Fibroblast of skin of scalp (primary cell): ENCODE measurements at regions not wholly inside any gene's neighbourhood (a gene's known extent, or its start where the extent isn't known, plus 50 kb on each side); places are given as distances from the start of the nearest gene placed in this dataset.
"Not testable (repeated sequence)": the region's sequence is repeated elsewhere in the genome, so short reads cannot be mapped to it uniquely, and the experiment has no call there.

Experiments used
- DNase-seq: peaks from one replicate; pipeline ENCODE4 v3.0.0-alpha.2; 2013

DNA sequence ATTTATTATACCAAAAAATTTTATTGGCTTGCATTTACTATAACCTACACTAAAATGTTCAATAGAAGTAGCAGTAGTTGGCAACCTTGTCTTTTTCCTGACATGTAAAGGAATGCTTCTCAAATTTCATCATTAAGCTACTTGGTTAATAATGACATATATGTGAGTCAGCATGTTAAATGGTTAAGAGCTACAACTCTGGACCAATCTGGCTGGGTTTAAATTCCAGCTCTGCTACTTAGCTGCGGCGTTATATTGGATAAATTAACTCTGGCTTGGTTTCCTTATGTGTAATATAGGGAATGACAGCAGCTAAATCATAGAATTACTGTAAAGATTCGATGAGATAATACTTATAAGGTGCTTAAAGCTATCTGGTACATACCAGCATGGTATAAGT is 53.7 kb upstream of the OTOGL start:
- DNase-seq = peak; percentile 85

DNA sequence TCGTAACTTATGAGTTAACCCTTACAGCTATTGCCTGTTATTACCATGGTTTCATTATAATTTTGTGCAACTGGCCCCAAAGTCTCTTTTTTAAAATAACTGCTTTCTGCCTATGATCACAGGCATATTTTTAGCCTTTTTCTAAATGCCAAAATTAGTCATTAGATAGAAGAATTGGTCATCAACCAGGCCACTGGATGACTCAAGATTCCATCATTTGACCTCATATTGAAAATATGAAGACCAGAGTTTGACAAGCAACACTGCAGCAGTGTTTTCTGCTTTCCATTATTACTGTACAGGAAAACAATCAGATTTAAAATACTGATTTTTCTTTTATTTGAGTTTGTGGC is 54.7 kb upstream of the OTOGL start:
- peak; percentile 95 for DNase-seq

DNA sequence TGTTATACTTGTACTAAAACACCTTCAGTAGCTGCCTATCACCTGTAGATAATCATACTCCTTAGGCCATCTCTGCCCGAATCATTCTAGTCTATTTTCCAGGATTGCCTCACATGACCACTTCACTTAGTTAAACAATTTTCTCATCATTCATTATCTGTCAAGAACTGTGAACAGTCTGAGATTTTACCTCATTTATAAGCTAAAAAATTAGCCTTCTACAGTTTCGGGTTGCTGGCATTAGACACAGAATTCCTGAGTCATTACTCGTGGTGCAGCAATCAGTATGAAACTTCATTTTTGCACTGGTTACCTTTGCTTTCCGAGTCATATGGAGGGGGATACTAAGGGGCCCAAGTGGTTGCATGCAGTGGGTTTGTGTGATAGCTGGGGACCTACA is 57.6 kb upstream of the OTOGL start:
- DNase-seq = peak; percentile 86

DNA sequence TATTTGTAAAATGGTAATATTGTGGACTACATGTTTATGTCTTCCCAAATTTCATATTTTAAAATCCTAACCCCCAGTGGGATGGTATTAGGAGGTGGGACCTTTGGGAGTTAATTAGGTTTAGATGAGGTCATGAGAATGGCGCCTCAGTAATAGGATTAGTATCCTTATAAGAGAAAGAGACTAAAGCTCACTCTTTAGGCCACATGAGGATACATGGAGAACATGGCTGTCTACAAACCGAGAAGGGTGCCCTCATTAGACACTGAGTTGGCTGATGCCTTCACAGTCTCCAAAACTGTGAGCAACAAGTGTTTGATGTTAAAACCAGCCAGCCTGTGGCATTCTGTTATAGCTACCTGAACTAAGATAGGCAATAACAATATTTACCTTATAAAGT is 58.3 kb upstream of the OTOGL start:
- DNase-seq = peak; percentile 23

DNA sequence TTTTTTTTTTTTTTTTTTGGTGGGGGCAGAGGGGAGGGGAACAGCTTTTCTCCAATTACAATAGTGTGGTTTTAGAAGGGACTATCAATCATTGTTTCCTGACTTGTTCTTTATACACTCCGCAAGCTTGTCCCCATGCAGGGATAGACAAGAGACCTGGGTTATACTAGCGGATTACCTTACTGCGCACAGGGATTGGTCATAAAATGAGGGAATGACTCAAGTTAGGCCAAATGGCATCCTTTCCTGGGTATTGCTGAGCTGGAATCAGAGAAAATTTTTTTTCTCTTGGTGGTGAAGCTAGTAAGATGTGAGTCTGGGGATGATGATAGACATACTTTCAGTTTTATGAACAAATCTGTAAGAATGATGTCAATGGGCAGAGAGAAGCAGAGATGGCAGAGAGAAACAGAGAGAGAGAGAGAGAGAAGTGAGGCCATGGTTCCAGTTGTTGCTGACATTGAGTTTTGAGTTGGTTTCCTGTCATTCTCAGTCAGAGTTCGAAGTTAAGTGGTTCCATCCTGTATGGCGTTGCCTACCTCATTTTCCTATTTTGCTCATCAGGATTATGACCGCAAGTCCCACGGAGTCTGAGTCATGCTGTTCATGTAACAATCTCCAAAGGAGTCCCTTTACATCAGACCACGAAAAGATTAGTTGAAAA is 59.1 kb upstream of the OTOGL start:
- DNase-seq = peak; percentile 42

DNA sequence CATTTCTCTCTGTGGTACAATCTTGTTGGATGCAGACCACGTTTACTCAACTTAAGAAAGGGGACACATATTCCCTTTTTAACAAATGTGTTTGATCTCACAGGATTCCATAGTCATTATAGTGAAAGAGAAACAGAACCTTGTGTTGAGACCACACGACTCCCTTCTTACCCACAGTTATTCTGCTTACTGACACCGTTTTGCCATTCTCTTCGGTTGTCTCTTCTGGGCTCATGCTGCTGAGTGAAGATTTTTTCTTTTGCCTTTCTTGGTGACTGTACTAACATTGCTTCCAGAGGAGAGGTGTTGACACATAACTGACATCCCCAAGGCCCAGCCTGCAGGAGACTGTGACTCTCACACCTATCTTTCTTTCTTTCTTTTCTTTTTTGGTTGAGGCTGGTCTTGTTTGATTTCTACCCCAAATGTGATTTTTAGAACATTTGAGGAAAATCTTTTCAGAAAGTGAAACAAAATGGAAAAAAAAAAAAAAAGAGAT is 61.2 kb upstream of the OTOGL start:
- peak; percentile 36 for DNase-seq

DNA sequence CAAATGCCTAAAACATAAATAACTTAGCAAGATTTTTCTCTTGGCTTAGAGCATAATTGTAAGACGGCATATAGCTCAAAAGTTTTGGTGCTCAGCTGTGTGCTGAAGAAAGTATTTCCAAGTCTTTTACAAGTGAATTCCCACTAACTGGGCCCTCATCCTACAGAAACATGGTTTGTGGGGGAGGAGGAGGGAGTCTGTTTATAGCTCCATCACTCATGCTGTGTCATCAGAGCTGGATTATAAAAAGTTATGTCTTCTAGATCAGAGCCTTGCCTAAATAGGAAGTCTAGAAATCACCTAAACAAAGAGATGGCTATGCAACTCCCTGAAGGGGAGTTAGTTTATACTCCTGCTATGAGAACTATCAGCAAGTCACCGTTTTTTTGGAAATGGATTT is 65.9 kb upstream of the OTOGL start:
- peak; percentile 92 for DNase-seq

DNA sequence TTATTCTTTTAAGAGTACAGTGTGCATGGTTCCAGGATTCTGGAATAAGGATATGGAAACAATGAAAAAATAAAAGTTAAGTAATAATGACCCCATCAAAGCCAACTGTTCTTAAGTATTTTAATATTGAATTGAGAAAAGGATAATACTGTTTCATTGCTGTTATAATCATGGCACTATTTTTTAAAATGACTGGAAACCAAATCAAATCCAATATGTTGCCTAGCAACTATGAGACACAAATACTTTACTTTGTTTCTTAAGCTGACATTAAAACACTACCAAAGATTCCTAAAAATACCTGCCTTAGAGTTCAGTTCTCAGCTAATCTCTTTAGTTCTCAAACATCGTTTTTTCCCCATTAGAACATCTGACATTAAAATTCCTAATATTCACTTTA is 66.4 kb upstream of the OTOGL start:
- DNase-seq = no peak

DNA sequence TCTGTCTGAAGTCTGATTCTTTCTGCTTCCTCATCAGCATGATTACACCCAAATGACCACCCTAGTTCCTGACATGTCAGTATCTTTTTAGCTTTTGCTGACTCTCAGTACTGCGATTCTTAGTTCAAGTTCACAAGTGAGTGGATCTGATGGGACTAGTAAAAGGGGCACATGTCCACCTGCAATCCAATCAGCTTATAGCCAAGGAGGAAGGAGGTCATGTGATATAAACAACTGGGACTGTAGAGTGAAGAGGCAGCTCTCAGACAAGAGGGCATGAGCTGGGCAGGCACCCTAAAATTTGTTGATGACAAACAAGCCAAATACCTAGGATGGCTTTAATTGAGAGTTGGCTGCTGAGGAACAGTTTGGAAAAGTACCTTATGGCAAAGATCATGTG is 68.1 kb upstream of the OTOGL start:
- no peak for DNase-seq

DNA sequence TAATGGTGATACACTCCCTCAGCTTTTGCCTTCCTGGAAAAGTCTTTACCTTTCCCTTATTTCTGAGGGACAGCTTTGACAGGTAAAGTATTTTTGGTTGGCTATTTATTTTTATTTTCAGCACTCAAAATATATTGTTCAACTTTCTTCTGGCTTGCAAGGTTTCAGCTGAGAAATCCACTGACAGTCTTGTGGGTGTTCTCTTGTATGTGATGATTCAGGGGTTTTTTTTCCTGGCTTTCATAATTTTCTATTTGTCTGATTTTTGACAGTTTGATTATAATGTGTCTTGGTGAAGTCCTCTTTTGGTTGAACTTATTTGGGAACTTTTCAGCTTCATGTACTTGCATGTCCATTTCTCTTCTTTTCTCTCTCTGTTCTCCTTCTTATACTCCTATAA is 73.7 kb upstream of the OTOGL start:
- DNase-seq = no peak

DNA sequence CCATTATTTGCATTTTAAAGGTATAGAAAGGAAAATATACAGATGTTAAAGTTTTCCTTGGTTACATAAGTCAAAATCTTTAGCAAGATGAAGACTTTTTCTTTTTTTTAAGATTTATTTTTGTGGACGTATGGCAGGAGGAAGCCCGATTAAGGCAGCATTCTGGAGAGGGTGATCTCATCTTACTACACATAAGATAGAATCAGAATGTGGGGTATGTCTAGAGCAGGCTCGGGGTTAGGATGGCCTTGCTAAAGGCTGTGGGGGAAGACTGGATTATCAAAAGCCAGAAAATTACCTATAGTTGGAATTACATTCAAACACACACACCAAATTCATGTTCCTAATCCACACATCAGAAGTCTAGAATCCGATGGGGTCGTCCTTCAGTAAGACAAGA is 79.6 kb upstream of the OTOGL start:
- no peak for DNase-seq

DNA sequence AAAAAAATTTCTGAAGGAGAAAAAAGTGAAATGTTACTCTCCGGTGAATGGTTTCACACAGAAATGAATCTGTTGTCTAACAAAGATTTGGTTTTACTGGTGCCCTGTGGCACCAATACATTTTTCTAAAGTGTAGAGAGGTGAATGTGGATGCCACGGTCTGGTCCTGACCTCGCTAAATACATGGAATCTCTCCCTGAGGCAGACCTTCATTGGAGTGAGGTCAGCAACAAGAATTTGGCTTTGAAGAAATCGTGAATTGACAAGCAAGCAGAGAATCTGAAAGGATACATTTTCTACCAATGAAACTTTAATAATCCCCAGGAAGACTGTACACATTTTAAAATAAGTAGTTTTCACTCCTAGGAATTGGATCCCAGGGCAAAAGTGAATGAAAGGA is 81.2 kb upstream of the OTOGL start:
- DNase-seq = no peak

DNA sequence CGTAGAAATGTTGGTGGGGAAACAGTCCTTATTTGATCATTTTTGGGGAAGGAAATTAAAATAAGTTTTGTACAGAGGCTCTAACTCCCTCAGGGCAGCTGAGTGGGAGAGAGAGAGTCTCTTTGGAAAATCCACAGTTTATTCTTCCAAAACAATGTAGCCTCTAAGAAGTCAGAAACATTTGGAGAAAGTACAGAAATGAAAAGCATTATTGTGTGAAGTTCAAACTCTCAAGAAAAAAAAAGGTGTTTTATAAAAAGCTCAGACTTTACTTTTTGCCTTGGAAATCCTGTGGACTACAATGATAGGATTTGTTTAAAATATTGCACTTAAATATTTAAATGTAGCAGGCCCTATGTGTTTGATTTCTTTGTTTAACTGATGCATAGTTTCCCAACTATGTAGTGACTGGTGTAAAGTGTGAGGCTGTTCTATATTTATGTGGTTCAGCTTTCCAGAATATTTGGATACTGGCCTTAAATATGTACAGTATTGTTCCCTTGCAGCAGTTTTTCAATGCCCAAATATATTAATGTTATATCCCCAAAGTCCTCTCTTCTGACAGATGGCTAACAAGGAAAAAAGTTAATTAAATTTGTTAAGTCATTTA is 82.0 kb upstream of the OTOGL start:
- DNase-seq = no peak

DNA sequence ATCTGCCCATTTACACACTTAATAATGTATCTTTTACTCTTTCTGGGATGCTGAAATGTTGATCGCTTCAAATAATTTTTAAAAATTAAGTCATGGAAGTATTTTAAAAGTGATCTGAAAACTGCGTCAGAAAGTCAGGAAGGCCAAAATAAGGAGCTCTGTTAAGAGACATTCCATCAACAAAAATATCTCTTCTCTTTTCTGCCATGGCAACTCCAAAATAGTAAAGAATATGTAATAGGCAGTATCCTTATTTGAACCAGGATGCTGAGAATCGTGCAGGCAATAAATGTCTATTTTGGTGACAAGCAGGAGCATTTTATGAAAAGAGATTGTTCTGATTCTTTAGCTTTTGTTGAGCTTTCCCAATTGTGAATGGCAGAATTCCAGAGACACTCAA is 81.8 kb upstream of the PPP1R12A start:
- no peak for DNase-seq

DNA sequence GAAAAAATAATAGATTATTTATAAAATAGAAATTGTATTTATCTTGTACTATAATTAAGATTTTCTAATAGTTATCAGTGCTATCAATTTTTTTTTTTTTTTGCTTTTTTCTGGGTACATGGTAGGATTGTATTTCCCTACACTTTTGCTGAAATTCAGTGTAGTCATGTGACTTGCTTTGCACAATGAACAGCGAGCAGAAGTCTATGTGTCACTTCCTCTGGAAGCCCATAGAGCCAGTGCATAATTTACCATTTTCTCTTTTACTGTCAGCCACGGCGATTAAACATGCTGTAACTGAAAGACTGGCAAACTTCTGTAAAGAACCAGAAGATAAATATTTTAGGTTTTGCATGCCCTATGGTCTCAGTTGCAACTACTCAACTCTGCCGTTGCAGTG is 80.8 kb upstream of the PPP1R12A start:
- DNase-seq = no peak

DNA sequence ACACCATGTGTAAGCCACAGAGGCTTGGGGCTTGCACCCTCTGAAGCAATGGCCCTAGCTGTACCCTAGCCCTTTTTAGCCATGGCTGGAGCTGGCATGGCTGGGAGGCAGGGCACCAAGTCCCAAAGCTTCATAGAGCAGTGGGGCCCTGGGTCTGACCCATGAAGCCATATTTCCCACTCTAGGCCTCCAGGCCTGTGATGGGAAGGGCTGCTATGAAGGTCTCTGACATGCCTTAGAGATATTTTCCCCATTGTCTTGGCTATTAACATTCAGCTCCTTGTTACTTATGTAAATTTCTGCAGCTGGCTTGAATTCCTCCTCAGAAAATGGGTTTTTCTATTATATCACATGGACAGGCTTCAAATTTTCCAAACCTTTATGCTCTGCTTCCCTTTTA is 68.8 kb upstream of the PPP1R12A start:
- not testable (repeated sequence) for DNase-seq

DNA sequence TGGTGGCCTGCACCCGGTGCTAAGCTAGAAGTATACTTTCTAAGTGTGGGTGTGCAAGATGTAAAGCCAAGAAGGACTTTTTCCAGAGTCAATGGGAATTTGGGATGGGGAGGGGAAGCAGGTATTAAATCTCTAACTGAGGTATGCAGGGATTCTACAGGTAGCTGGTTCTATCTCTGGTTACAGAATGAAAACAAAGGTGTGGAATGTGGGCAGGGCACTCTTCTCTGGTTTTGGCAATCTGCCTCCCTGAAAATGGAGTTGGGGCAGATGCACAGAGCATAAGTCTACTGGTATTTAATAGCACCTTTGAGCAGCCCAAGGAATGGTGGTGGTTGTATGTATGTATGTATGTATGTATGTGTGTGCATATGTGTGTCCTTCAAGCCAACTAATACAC is 66.7 kb upstream of the PPP1R12A start:
- DNase-seq = no peak

DNA sequence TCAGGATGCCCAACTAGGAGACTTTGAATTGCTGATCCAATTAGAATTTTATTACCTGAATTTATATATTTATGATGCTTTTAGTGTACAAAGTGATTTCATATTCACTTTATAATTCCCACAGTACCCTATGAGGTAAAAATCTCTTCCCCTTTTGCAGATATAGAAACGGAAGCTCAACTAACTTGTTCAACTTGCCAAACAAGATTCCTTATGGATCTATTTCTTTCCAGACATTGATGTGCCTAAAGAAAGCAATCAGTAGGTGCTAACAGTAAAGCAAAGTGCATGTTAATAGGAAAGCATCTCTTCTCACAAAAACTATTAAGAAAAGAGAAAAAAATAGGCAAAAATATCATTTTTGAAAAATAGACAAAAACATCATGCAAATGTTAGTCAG is 65.9 kb upstream of the PPP1R12A start:
- no peak for DNase-seq

DNA sequence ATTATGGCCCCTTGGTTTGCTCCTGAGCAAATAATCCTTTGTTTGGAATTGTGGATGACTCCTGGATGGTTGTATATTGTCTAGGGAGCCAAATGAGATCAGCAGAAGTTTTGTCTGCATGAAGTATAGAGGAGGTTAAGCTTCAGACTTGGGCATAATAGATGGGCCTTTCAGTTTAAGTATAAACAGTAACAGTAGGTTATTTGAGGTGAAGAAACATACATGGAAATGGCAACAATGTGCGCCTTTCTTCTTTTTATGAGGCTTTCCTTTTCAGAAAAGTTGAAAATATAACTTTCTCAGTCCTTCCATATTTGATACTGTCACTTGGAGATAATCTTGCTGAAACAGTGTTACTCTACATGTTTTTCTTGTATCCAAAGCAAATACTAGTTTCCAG is 63.7 kb upstream of the PPP1R12A start:
- DNase-seq = no peak

DNA sequence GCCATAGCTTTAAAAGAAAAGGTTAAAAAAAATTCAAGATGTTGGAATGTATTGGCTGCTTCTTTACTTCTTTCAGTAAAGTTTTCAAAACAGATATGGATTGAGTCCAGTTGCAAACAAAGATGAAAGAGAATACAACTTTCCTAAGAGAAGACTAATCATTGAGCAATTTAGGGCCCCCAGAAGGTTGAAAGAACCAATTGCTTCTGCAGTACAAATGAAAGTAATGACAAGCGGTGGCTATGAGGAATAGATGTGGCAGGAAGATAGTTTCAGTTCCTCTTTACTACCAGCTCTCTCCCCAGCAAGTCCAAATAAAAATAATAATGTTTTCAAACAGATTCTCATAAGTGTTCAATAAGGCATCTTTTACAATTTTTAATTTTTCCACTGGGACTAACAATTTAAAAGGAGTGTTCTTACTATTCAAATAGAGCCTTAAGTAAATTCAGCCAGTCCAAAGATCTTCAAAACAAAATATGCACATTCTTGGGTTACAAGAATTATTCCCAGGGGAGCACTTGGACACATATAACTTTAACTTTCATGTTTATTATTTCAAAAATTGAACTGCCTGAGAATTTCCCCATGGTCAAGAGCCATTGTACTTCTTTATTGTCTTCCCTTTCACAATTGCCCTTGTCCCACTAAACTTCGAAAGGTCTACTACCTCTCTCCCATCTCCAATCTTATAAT is 62.3 kb upstream of the PPP1R12A start:
- peak; percentile 76 for DNase-seq

DNA sequence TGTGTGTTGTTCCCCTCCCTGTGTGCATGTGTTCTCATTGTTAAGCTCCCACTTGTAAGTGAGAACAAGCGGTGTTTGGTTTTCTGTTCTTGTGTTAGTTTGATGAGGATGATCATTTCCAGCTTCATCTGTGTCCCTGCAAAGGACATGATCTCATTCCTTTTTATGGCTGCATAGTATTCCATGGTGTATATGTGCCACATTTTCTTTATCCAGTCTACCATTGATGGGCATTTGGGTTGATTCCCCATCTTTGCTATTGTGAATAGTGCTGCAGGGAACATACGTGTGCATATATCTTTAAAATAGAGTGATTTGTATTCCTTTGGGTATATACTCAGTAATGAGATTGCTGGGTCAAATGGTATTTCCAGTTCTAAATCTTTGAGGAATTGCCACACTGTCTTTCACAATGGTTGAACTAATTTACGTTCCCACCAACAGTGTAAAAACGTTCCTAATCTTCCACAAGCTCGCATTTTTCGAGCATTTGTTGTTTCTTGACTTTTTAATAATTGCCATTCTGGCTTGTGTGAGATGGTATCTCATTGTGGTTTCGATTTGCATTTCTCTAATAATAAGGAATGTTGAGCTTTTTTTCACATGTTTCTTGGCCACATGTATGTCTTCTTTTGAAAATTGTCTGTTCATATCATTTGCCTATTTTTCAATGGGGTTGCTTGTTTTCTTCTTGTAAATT is 60.6 kb upstream of the PPP1R12A start:
- DNase-seq = peak; percentile 47

DNA sequence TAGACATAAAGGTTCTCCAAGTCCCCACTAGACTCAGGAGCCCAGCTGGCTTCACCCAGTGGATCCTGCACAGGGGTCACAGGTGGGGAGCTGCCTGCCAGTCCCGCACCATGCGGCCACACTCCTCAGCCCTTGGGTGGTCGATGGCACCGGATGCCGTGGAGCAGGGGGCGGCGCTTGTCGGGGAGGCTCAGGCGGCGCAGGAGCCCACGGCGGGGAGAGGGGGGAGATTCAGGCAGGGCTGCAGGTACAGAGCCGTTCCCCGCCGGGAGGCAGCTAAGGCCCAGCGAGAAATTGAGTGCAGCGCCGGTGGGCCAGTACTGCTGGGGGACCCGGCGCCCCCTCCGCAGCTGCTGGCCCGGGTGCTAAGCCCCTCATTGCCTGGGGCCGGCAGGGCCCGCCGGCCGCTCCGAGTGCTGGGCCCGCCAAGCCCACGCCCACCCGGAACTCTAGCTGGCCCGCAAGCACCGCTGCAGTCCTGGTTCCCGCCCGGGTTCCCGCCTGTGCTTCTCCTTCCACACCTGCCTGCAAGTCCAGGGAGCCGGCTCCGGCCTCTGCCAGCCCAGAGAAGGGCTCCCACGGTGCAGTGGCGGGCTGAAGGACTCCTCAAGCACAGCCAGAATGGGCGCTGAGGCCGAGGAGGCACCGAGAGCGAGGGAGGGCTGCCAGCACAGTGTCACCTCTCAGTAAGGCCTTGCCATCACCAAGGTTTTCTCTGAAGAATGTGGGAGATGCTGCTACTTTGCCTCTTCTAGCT is 58.4 kb upstream of the PPP1R12A start:
- DNase-seq = no peak

DNA sequence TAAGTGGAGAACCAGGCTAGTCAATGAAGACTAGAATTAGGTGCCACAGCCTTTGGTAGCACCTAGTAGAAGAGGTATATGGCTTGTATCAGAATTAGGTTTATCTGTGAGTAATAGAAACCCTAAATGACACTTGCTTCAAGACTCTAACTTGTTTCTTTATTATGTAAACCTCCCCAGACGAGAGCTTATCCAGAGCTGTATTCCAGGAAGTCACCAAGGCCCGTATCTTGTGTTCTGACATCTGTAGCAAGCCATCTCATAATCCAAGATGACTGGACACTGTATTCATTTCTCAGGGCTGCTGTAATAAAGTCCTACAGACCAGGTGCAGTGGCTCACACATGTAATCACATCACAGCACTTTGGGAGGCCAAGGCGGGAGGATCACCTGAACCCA is 56.7 kb upstream of the PPP1R12A start:
- DNase-seq = no peak
